ENCODE measurements at regions not wholly inside any gene's neighbourhood (a gene's known extent, or its start where the extent isn't known, plus 50 kb on each side); places are given as distances from the start of the nearest gene placed in this dataset.

- TF ChIP-seq CTCF (IDR thresholded peaks at IDR 0.05) (no peak), POLR2A (IDR thresholded peaks at IDR 0.05) (no peak)
Observed at GRCh38 chr17:77531002-77531401, 390.2 kb downstream of the SEC14L1 start.
